GM19035 (cell line): ENCODE measurements at regions not wholly inside any gene's neighbourhood (a gene's known extent, or its start where the extent isn't known, plus 50 kb on each side); places are given as distances from the start of the nearest gene placed in this dataset.
A peak's percentile ranks its signal among the peaks of the same experiment; 100 is the strongest.
"Not testable (repeated sequence)": the region's sequence is repeated elsewhere in the genome, so short reads cannot be mapped to it uniquely, and the experiment has no call there.

Source experiments
- ATAC-seq: cut with Tn5 transposase; IDR thresholded peaks from one replicate; pipeline ENCODE4 v1.9.1; 2021; ENCODE audit not compliant: unreplicated experiment

DNA sequence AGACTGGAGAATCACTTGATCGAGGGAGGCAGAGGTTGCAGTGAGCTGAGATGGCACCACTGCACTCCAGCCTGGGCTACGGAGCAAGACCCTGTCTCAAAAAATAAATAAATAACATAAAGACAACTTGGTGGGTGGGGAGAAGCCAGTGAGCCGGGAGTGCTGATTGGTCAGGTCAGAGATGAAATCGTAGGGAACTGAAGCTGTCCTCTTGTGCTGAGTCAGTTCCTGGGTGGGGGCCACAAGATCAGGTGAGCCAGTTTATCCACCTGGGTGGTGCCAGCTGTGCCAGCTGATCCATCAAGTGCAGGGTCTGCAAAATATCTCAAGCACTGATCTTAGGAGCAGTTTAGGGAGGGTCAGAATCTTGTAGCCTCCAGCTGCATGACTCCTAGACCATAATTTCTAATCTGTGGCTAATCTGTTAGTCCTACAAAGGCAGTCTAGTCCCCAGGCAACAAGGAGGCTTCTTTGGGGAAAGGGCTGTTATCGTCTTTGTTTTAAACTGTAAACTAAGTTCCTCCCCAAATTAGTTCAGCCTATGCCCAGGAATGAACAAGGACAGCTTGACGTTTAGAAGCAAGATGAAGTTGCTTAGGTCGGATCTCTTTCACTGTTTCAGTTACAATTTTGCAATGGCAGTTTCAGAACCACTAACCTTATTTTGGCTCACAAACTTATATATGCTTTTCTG lies 221.5 kb upstream of the MYLIP start:
- not testable (repeated sequence) for ATAC-seq

DNA sequence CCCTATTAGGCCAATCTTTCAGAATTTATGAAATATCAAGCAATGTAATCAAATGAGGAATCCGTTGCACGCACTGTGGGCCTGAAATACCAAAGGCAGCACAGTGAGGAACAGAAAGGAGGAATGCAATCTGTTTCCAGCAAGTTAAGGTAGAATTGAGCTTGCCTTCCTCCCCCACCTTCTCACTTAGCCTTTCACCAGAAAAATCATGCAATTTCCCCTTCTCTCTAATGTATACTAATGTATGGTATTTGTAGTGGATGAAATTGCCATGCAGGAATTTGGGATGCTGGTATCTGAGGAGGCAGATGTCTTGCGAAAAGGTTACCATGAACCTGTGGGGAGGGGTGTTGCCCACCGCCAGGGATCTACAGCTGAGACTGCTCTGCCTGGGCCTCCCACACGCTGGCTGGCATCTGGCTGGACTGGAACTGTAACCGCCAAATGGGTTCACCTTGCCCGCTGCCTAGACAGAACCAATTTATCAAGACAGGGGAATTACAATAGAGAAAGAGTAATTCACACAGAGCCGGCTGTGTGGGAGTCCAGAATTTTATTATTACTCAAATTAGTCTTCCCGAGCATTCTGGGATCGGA lies 222.4 kb upstream of the MYLIP start:
- ATAC-seq: no peak

DNA sequence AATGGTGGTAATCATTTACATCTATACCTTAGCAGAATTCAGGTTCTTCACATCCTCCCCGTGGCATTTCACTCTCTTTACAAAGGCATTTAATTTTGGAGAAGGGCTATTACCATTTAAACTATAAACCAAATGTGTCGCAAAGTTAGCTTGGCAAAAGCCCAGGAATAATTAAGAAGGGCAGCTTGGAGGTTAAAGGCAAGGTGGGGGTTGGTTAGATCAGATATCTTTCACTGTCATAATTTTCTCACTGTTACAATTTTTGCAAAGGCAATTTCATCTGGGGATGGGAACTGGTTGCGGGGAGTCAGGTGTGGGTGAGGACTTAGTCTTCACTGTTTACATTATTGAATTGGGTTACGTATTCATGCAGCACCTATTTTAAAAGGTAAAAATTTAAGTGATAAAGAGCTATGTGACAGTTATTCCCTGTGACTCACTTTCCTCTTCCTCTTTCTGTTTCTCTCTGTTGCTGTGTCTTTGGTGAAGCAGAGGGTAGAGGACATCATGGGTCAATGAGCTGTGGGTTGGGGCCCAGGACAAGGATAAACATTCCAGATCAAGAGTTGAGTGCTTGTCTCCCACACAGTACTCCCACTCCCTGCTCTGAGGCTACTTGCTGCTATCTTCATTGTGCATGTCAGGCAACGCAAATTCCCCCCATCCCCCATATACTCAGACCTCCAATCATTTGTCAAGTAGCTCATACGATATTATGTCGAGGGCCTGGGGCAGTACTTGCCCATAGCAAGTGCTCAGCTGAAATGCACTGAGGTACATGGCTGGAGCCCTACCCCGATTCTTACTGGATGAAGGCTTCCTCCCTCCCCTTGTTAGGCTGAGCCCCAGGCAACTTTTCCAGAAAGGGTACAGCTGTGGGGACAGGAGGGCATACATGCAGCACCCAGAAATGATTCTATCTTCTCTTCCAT lies 223.1 kb upstream of the MYLIP start:
- no peak for ATAC-seq

DNA sequence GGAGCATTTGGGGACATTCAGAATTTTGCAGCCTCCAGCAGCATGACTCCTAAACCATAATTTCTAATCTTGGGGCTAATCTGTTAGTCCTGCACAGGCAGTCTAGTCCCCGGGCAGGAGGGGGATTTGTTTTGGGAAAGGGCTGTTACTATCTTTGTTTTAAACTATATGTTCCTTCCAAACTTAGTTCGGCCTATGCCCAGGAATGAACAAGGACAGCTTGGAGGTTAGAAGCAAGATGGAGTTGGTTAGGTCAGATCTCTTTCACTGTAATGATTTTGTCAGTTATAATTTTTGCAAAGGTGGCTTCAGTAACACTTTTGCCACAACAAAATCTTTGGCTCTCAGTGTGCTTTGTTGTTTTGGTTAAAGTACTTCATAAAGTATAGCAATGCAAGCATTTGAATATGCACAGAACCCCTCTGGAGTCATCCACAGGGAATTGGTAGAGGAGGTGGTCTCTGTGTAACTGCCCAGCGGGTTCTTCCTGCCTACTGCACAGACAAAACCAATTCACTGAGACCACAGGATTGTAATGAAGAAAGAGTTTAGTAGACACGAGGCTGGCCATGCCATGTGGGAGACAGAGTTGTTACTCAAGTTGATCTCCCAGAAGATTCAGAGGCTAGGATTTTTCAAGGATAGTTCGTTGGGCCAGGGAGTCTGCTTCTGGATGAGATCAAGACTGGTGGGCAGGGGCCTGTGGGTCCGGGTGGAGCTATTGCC lies 224.1 kb upstream of the MYLIP start:
- ATAC-seq: no peak

DNA sequence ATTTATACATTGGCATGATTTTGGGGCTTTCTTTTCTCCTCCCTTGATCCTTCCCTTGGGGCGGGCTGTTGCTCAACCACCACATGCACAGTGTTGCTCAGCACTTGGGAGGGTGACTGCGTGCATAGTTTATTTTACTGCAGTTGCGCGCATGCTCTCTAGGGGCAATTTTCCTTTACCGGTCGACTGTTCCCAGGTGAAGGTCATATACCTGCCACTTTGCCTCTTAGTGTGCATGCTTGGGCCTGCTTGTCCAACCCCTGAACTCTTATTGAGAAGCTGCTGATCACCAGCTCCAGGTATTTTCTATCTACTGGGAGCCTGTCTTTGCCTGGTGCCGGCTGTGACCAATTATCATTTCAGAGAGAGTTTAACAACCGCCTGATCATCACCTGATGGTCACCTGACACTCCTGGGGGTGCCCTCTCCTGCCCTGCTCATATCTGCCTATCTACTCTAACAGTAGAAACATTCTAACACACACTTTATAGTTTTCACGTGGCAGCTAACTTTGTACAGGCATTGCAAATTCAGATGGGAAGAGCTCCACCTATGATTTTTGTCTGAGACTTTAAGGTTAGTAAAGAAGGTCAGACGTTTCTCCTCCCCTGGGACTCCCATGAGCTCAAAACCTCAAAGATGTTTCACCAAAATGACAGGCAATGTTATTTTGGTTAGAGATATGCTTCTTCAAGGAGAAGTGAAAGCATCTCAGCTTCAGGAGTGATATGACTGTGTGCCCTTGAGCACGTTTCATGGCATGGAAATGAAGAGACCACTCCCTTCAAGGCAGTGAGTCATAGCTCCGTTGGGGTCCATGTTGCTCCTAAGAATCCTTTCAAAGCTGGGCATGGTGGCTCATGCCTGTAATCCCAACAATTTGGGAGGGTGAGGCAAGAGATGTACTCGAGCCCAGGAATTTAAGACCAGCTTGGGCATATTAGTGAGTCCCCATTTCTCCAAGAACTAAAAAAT lies 227.5 kb upstream of the MYLIP start:
- ATAC-seq: peak; percentile 95

DNA sequence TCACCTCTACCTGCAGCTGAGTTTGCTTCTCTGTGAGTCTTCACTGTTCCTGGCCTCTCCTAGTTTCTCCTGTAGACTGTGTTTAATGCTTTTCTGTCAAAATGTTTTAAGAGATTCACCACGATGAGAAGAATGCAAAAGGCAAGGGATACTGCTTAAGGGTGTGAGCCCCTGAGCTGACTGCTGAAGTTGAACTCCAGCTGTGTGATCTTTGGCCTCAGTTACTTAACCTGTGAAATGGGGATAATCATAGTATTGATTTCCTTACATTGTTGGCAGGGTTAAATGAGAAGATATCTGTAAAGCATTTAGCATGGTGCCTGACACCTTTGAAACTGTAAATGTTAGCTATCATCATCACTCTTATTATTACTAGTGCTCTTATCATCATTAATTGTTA lies 230.2 kb upstream of the MYLIP start:
- ATAC-seq: no peak

DNA sequence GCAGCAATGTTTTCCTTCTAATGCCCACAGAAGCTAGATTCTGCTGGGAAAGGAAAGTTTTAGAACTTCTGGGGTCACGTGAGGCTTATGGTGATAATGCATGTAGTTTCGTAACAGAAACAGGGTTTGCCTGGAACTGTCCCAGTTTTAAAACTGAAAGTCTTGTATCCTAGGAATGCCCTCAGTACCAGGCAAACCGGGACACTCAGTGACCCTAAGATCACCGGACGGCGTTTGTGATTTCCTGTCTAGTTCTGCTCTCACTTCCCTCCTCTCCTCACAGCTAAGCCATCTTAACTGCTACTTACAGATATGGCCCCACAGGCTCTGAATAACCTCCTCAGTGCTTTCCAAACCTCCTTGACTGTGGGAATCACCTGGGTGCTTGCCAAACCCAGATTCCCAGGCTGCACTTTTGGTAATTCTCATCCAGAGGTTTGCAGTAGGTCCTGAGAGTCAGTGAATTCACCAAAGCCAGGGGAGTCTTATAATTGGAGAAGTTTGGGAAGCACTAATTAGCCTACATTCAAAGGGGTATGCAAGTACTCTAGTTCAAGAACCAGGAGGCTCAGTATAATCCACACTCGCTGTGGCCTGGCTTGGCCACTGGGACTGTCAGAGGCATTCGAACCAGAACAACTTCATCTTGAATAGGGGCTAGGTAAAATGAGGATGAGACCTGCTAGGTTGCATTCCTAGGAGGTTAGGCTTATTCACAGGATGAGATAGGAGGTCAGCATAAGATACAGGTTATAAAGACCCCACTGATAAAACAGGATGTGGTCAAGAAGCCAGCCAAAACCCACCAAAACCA lies 231.6 kb upstream of the MYLIP start:
- no peak for ATAC-seq

DNA sequence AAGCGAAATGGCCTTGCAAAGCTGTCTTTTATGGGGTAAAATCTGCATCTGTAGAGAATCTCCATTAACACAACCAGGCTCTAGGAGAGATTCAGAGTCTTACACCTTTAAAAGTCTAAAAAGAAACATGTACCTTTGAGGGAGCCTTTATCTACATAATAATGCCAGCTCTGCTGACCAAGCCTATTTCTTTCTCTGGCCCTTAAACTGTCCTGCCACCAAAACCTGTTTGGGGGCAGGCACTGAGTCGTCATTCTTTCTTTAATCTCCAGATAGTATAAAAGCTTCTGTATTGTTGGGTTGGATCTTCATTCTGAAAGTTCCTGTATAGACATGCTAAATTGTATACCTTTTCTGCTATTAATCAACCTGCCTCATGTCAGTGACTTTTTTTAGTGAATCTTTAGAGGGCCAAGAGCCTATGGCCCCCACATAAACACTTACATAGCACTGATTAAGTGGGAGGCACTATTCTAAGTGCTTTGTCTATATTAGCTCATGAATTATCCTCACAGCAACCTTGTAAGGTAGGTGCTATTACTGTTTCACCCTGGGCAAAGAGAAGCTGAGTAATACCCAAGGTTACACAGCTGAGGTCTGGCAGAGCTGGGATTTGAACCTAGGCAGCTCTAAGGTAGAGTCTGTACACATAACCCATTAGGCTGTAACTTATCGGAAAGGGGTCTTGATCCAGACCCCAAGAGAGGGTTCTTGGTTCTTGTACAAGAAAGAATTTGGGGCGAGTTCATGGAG lies 232.3 kb upstream of the DTNBP1 start:
- ATAC-seq: no peak

DNA sequence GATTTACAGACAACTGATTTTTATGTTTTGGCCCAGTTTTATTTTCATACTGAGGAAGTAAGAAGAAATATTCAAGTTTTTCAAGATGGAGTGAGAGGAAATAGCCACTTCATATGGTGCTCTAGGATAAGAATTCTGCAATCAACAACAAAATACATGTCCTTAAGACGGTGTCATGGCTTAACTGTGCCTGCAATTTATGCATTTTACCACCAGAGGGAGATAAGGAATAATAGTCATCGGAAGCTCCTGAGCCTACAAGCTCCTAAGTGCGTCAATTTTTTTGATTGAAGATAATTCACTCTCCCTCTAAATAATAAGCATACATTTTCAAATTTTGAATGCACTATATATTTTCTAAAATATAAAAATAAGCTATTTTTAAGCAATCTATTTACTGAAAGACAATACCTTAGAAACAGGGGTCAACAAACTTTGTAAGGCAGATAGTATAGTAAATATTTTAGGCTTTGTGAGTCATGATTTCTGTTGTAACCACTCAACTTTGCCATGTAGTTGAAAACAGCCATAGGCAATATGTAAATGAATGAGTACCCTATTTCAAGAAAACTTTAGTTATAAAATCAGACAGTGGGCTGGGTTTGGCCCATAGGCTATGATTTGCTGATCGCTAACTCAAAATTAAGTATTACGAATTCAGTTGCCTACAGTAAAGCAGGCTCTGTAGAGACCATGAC lies 230.9 kb upstream of the DTNBP1 start:
- no peak for ATAC-seq

DNA sequence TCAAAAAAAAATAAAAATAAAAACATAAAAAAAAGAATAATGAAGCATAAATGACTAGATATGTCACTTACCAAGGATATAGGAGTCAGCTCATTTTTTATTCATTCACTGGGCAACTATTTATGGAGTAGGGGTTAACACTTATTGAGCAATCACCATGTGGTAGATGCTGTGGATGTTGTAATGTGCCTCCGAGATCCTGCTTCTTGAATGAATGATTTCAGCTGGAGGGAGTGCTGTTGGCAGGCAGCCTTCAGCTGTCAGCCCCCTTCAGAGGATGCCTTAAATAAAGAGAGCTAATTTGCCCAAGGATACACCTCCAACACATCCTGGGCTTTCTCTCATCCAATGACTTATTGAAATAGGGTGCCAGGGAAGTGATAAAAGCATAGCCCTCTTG lies 229.5 kb upstream of the DTNBP1 start:
- no peak for ATAC-seq

DNA sequence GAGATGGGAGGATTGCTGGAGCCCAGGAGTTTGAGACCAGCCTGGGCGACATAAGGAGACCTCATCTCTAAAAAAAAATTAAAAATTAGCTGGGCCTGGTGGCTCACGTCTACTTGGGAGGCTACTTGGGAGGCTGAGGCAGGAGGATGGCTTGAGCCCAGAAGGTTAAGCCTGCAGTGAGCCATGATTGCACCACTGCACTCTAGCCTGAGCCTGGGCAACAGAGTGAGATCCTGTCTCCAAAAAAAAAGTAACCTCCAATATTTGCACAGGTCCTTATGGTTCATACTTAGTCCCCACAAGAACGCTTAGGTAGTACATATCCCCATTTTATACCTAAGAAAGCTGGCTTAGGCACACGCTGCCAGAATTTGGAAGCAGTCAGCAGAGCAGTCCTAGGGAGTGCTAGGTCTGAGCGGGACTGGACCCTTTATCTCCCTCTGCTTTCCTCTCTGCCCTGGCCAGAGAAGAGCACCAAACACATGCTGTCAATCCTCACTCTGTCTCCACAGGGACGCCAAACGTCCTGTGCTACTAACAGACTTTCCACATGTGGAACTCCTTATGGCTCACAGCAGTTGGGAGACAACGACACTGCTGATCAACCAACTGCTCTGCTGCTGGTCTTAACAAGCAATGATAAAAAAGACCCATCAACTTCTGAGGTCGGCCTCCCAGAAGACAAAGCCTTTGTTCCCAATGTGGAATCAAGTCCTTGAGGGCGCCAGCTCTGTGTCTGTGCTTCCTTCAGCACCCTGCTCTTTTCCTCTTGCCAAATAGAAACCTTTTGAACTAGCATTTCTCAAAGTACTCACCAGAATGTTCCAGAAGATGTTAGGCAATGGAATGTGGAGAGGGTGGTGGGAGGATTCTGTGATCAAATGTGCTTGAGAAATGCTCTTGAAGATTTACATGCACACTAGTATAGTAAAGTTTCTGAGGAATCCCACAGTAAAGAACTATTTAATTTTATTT lies 226.3 kb upstream of the DTNBP1 start:
- no peak for ATAC-seq

DNA sequence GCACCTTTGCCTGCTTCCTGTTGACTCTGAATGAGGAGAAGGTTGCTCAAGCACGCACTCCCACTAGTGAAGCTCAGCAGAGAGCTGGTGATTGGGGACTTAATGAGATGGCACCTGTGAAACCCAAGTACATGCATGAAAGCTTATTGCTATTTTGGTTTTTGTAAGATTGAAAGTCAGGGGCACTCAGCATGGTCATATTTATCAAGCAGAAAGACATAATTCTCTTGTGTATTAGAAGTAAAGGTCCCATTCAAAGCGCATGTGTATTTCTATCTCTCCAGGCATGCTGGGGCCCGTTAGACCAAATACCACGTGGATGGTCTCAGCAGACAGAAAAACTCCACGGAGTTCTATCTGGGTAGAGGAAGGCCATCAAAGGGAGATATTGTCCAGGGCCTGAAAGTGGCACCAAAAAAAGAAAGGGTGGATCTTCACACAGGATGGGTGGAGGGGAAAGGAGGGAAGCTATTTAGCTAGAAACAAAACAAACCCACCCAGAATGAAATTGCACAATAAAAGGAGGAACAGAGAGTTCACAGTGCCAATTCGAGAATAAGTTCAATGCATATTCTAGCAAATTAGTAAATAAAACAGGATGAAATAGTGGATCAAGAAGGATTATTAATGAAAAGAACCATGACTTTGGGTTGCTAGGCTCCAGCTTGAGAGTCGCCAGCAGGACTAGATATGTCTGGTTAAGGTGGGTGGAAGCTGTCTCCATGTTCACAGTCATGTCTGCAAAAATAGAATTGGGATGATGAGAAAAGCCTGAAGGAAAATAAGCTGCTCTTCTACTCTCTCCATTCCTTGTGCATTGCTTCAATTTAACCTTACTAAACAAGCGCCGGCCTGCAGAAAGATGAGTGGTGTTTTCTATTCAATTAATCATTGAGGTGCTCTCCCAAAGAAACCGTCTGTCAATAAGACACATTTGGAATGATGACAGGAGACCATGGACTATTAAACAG lies 224.9 kb upstream of the DTNBP1 start:
- no peak for ATAC-seq

DNA sequence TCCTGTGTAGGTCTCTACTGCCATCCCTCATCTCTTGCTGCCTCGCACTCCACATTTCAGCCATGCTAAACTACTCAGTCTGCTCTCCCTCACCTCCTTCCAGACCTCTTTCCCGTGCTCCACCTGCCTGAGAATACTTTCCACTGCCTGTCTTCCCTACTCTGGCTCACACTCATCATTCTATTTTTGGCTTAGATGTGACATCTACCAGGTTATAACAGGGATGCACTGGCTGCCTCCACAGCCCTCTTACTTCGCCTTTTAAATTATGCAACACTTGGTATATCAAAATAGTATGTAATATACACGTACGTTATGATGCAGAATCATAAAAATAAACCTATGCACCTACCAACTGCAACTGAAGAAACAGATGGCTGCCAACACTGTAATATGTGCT lies 222.8 kb upstream of the DTNBP1 start:
- ATAC-seq: no peak

DNA sequence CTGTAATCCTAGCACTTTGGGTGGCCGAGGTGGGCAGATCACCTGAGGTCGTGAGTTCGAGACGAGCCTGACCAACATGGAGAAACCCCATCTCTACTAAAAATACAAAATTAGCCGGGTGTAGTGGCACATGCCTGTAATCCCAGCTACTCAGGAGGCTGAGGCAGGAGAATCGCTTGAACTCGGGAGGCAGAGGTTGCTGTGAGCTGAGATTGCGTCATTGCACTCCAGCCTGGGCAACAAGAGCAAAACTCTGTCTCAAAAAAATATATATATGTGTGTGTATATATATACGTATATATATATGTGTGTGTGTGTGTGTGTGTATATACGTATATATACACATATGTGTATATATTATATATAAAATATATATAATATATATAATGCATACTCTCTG lies 220.8 kb upstream of the DTNBP1 start:
- not testable (repeated sequence) for ATAC-seq

DNA sequence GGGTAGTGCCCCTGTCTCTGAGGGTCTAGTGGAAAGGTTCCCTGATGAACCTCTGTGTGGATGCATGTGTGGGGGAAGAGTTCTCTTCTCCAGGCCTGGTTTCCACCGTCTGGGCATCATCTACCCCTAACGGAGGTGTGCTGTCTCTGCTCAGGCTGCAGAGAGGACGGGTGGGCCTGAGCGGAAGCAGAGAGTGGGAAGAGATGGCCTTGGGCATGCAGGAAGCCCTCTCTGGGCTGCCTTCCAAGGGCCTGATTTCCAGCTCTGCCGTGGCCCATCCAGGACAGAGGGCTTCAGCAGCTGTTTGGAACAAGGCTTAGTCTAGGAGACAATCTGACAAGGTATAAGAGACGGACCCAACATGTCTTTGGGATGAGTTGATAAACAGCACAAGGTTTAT lies 220.1 kb upstream of the DTNBP1 start:
- no peak for ATAC-seq

DNA sequence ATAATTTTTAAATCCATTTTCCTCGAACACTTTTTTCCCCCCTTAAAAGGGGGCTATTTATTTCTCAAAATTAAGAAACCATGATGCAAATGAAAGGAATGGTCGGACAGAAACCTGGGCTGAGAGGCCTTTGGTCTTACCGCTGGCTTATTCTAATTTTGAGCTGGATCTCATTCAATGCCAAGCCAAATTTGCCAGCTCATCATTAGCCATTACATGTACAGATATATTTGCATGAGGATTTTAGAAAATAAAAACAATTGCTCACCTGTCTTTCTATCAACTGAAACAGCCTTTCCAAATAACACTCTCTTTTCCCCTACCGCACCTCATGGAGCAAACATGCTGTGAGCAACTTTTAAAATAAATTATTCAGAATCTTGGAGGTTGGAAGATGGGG lies 219.5 kb upstream of the DTNBP1 start:
- no peak for ATAC-seq
